ENCODE measurements at regions not wholly inside any gene's neighbourhood (a gene's known extent, or its start where the extent isn't known, plus 50 kb on each side); places are given as distances from the start of the nearest gene placed in this dataset.

DNA sequence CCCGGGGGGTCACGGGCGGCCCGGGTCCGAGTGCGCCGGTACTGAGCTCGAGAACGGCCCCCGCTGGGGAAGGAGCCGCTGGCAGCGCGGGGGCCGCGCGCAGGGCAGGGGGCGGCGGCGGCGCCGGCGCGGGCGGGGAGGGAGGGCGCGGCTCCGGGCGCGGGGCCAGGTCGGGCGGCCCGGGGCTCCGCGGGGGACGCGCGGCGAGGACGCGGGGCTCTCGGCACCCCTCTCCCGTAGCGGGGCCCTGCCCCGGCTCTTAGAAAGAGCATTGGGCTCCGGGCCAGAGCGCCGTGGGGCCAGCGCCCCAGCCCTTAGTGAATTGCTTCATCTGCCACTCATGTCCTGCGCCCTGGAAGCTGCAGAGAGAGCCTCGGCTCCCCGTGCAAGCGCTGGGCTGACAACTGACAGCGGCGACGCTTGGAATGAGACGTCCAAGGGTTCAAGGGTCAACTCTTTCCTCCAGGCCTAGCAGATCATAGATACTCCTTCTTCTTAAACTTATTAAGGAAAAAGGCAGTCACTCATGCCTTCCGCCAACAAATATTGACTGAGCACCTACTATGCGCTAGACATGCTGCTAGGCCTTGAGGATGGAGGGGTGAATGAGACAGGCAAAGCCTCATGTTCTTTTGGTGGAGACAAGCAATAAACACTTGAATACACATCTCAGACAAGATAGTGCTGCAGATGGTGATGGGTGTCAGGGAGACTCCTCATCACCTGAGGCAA lies 140.8 kb downstream of the SMAD6 start:
- no peaks in the 10 kb centered on the region for H3K27me3 ChIP-seq (replicated peaks)
- H3K27ac ChIP-seq, result peak overlapping the region; percentile 82
- peak overlapping the region; percentile 51 for H3K4me3 ChIP-seq (ENCODE audit: low read depth, low read length)
- TF ChIP-seq, protein P1, sequence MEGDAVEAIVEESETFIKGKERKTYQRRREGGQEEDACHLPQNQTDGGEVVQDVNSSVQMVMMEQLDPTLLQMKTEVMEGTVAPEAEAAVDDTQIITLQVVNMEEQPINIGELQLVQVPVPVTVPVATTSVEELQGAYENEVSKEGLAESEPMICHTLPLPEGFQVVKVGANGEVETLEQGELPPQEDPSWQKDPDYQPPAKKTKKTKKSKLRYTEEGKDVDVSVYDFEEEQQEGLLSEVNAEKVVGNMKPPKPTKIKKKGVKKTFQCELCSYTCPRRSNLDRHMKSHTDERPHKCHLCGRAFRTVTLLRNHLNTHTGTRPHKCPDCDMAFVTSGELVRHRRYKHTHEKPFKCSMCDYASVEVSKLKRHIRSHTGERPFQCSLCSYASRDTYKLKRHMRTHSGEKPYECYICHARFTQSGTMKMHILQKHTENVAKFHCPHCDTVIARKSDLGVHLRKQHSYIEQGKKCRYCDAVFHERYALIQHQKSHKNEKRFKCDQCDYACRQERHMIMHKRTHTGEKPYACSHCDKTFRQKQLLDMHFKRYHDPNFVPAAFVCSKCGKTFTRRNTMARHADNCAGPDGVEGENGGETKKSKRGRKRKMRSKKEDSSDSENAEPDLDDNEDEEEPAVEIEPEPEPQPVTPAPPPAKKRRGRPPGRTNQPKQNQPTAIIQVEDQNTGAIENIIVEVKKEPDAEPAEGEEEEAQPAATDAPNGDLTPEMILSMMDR (IDR thresholded peaks at IDR 0.05; ENCODE audit: low read depth, low read length, missing control alignments), result no peak
- peak; percentile 48 for DNase-seq
- in situ Hi-C loops (cut with HindIII; ENCODE audit: low pct_ligation_motif_present, low sequenced_read_pairs), result no loop called here
- H3K36me3 ChIP-seq (replicated peaks), result no peaks in the 10 kb centered on the region

DNA sequence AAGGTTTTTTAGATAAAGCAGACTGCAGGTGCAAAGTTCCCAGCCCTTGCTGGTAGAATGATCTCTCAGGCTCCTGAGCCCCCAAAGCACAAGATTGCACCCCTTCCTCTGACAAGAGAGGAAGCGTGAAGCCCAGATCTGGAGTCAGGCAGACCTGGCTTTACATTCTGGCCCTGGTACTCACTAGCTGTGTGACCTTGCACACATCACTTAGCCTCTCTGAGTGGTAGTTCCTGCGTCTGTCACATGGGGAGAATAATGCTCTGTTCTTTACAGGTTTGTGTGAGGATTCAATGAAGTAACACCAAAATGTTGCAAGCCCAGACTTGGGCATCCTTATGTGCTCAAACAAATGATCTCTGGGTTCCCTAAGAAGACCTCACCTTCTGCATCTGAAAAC lies 141.5 kb downstream of the SMAD6 start:
- DNase-seq, result no peak
- Histone ChIP-seq H3K36me3 (replicated peaks) (no peaks in the 10 kb centered on the region), H3K4me3 (ENCODE audit: low read depth, low read length) (no peak overlapping the region), H3K27me3 (replicated peaks) (no peaks in the 10 kb centered on the region), H3K27ac (peak overlapping the region; percentile 82)
- TF ChIP-seq, protein P1 (IDR thresholded peaks at IDR 0.05; ENCODE audit: low read depth, low read length, missing control alignments), result no peak
- in situ Hi-C loops (cut with HindIII; ENCODE audit: low pct_ligation_motif_present, low sequenced_read_pairs), result no loop called here

GRCh38 chr15:66844041-66844746 lies 142.2 kb downstream of the SMAD6 start:
- Histone ChIP-seq H3K27me3 (replicated peaks) (no peaks in the 10 kb centered on the region), H3K4me3 (ENCODE audit: low read depth, low read length) (no peak overlapping the region), H3K27ac (no peak overlapping the region), H3K36me3 (replicated peaks) (no peaks in the 10 kb centered on the region)
- in situ Hi-C loops (cut with HindIII; ENCODE audit: low pct_ligation_motif_present, low sequenced_read_pairs), result no loop called here
- TF ChIP-seq, protein P1 (IDR thresholded peaks at IDR 0.05; ENCODE audit: low read depth, low read length, missing control alignments), result no peak
- no peak for DNase-seq

- Histone ChIP-seq H3K36me3 (replicated peaks) (no peaks in the 10 kb centered on the region), H3K27me3 (replicated peaks) (no peaks in the 10 kb centered on the region), H3K27ac (no peak overlapping the region), H3K4me3 (ENCODE audit: low read depth, low read length) (no peak overlapping the region)
- in situ Hi-C loops (cut with HindIII; ENCODE audit: low pct_ligation_motif_present, low sequenced_read_pairs), result no loop called here
- TF ChIP-seq, protein P1 (IDR thresholded peaks at IDR 0.05; ENCODE audit: low read depth, low read length, missing control alignments), result no peak
- no peak for DNase-seq
Measured at GRCh38 chr15:66844747-66845145, 142.7 kb downstream of the SMAD6 start.

GRCh38 chr15:66845266-66845785 lies 143.3 kb downstream of the SMAD6 start:
- H3K36me3 ChIP-seq (replicated peaks), result no peaks in the 10 kb centered on the region

More at GRCh38 chr15:66845266-66845785, 143.3 kb downstream of the SMAD6 start:
- no peak overlapping the region for H3K4me3 ChIP-seq (ENCODE audit: low read depth, low read length)
- no peak for DNase-seq
- TF ChIP-seq, protein P1 (IDR thresholded peaks at IDR 0.05; ENCODE audit: low read depth, low read length, missing control alignments), result no peak
- in situ Hi-C loops (cut with HindIII; ENCODE audit: low pct_ligation_motif_present, low sequenced_read_pairs), result no loop called here
- H3K27me3 ChIP-seq (replicated peaks), result no peaks in the 10 kb centered on the region
- H3K27ac ChIP-seq, result no peak overlapping the region
